Panc1 (cell line): ENCODE measurements at regions not wholly inside any gene's neighbourhood (a gene's known extent, or its start where the extent isn't known, plus 50 kb on each side); places are given as distances from the start of the nearest gene placed in this dataset.

Source experiments
- CTCF ChIP-seq: fragments of 450-650 bp; IDR thresholded peaks from 2 replicates; pipeline ENCODE4 v1.5.1; 2017; ENCODE audit warnings: mild to moderate bottlenecking
- POLR2AphosphoS5 ChIP-seq: IDR thresholded peaks from 2 replicates; pipeline ENCODE4 v1.6.1; 2012; ENCODE audit warnings: mild to moderate bottlenecking, low read depth, low read length, moderate library complexity
- SIN3A ChIP-seq: IDR thresholded peaks from 2 replicates; pipeline ENCODE4 v1.6.1; 2012; ENCODE audit warnings: low read depth, mild to moderate bottlenecking, low read length, moderate library complexity, borderline replicate concordance; ENCODE audit not compliant: insufficient read depth
- TCF7L2 ChIP-seq: IDR thresholded peaks from 2 replicates; pipeline ENCODE4 v1.6.1; 2011; ENCODE audit warnings: mild to moderate bottlenecking, low read depth, low read length, inconsistent platforms

- TF ChIP-seq SIN3A, result no peak
- no peak for TF ChIP-seq CTCF
- TF ChIP-seq POLR2AphosphoS5, result no peak
- no peak for TF ChIP-seq TCF7L2
These were observed 562.0 kb upstream of the AADAT start for GRCh38 chr4:170651786-170652185.
